IMR-90 (cell line): ENCODE measurements at regions not wholly inside any gene's neighbourhood (a gene's known extent, or its start where the extent isn't known, plus 50 kb on each side); places are given as distances from the start of the nearest gene placed in this dataset.

Experiments used
- BHLHE40 ChIP-seq: fragments of 150-350 bp; IDR thresholded peaks from 2 replicates; pipeline ENCODE4 v1.6.1; 2016; ENCODE audit warnings: mild to moderate bottlenecking, low read depth, low read length
- CEBPB ChIP-seq: IDR thresholded peaks from 2 replicates; pipeline ENCODE4 v1.6.1; 2012; ENCODE audit warnings: low read depth, low read length, improper control_type of control experiment
- FOS ChIP-seq: fragments of 150-350 bp; IDR thresholded peaks from 2 replicates; pipeline ENCODE4 v1.6.1; 2016; ENCODE audit warnings: low read depth, low read length
- MAFK ChIP-seq: IDR thresholded peaks from 2 replicates; pipeline ENCODE4 v1.6.1; 2012; ENCODE audit warnings: low read depth, low read length, improper control_type of control experiment
- MAZ ChIP-seq: IDR thresholded peaks from 2 replicates; pipeline ENCODE4 v1.6.1; 2012; ENCODE audit warnings: low read depth, mild to moderate bottlenecking, low read length, improper control_type of control experiment, moderate library complexity, borderline replicate concordance
- MXI1 ChIP-seq: IDR thresholded peaks from 2 replicates; pipeline ENCODE4 v1.6.1; 2012; ENCODE audit warnings: low read depth, mild to moderate bottlenecking, low read length, moderate library complexity, borderline replicate concordance
- POLR2A ChIP-seq: IDR thresholded peaks from 2 replicates; pipeline ENCODE4 v1.6.1; 2012; ENCODE audit warnings: mild to moderate bottlenecking, low read depth, low read length
- RCOR1 ChIP-seq: IDR thresholded peaks from 2 replicates; pipeline ENCODE4 v1.6.1; 2012; ENCODE audit warnings: mild to moderate bottlenecking, low read length, improper control_type of control experiment; ENCODE audit not compliant: insufficient replicate concordance
- RFX5 ChIP-seq: IDR thresholded peaks from 2 replicates; pipeline ENCODE4 v1.8.0; 2012; ENCODE audit warnings: low read depth, mild to moderate bottlenecking, low read length, moderate library complexity
- SMC3 ChIP-seq: fragments of 150-350 bp; IDR thresholded peaks from 2 replicates; pipeline ENCODE4 v1.6.1; 2016; ENCODE audit warnings: low read depth, mild to moderate bottlenecking, antibody characterized with exemption, low read length, moderate library complexity
- TF ChIP-seq, protein P1 (sequence below): conservative IDR thresholded peaks from 2 replicates; pipeline ENCODE4 v1.5.1; 2012; ENCODE audit warnings: mild to moderate bottlenecking, low read depth, low read length, improper control_type of control experiment
- TF ChIP-seq, protein P2 (sequence below): fragments of 150-350 bp; IDR thresholded peaks from 2 replicates; pipeline ENCODE4 v1.6.1; 2017; ENCODE audit warnings: mild to moderate bottlenecking, antibody characterized with exemption, low read length, low read depth
- TF ChIP-seq, protein P3 (sequence below): fragments of 150-350 bp; IDR thresholded peaks from 2 replicates; pipeline ENCODE4 v1.6.1; 2016; ENCODE audit warnings: low read depth, mild to moderate bottlenecking, low read length, moderate library complexity, borderline replicate concordance

DNA sequence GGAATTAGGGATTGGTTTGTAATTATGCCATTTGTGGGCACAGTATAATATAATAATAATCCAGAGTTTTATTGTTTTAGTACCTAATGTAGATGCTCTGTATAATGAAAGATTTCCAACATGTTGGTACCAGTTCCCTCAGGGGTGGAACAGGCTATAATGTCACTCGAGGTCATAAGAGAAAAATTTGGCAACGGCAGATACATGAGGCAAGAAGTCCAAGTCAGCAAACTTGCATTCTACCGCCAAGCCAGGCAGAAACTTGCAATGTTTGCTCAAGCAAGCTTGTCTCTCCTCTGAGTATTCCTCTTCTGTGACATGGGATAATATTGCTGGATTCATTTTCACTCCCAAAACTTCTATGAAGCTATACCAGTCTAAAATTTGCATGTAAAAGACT lies 520.0 kb upstream of the SALL3 start:
- TF ChIP-seq, protein P1, sequence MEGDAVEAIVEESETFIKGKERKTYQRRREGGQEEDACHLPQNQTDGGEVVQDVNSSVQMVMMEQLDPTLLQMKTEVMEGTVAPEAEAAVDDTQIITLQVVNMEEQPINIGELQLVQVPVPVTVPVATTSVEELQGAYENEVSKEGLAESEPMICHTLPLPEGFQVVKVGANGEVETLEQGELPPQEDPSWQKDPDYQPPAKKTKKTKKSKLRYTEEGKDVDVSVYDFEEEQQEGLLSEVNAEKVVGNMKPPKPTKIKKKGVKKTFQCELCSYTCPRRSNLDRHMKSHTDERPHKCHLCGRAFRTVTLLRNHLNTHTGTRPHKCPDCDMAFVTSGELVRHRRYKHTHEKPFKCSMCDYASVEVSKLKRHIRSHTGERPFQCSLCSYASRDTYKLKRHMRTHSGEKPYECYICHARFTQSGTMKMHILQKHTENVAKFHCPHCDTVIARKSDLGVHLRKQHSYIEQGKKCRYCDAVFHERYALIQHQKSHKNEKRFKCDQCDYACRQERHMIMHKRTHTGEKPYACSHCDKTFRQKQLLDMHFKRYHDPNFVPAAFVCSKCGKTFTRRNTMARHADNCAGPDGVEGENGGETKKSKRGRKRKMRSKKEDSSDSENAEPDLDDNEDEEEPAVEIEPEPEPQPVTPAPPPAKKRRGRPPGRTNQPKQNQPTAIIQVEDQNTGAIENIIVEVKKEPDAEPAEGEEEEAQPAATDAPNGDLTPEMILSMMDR, result no peak
- TF ChIP-seq MXI1 (no peak), FOS (no peak), RCOR1 (no peak), BHLHE40 (no peak), POLR2A (no peak), SMC3 (no peak), MAZ (no peak), MAFK (no peak), RFX5 (no peak), CEBPB (no peak)
- TF ChIP-seq, protein P2, sequence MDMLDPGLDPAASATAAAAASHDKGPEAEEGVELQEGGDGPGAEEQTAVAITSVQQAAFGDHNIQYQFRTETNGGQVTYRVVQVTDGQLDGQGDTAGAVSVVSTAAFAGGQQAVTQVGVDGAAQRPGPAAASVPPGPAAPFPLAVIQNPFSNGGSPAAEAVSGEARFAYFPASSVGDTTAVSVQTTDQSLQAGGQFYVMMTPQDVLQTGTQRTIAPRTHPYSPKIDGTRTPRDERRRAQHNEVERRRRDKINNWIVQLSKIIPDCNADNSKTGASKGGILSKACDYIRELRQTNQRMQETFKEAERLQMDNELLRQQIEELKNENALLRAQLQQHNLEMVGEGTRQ, result no peak
- TF ChIP-seq, protein P3, sequence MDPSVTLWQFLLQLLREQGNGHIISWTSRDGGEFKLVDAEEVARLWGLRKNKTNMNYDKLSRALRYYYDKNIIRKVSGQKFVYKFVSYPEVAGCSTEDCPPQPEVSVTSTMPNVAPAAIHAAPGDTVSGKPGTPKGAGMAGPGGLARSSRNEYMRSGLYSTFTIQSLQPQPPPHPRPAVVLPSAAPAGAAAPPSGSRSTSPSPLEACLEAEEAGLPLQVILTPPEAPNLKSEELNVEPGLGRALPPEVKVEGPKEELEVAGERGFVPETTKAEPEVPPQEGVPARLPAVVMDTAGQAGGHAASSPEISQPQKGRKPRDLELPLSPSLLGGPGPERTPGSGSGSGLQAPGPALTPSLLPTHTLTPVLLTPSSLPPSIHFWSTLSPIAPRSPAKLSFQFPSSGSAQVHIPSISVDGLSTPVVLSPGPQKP, result no peak
